Mesenchymal stem cell (in vitro differentiated cells and primary cell): ENCODE measurements at regions not wholly inside any gene's neighbourhood (a gene's known extent, or its start where the extent isn't known, plus 50 kb on each side); places are given as distances from the start of the nearest gene placed in this dataset.
A peak's percentile ranks its signal among the peaks of the same experiment; 100 is the strongest.

ENCODE experiments used
- DNase-seq: peaks from one replicate; pipeline ENCODE4 v3.0.0-alpha.2; 2013
- H2AFZ ChIP-seq: one replicate; pipeline ENCODE4 v1.6.1; 2013; ENCODE audit warnings: low read depth, mild to moderate bottlenecking, control low read depth, inconsistent platforms, low read length, moderate library complexity
- H2AK5ac ChIP-seq: 2 replicates; pipeline ENCODE4 v1.6.1; 2013; ENCODE audit warnings: low read length, moderate library complexity, mild to moderate bottlenecking, inconsistent platforms; ENCODE audit not compliant: severe bottlenecking
- H2BK120ac ChIP-seq: one replicate; pipeline ENCODE4 v1.6.1; 2013; ENCODE audit warnings: low read depth, mild to moderate bottlenecking, inconsistent platforms, low read length, moderate library complexity
- H2BK12ac ChIP-seq, 2 experiments: one replicate each; pipeline ENCODE4 v1.6.1; 2013; ENCODE audit warnings: inconsistent platforms in 2 of 2, low read length in 2 of 2, mild to moderate bottlenecking in 2 of 2, moderate library complexity in 2 of 2, control low read depth in 1 of 2
- H2BK15ac ChIP-seq: one replicate; pipeline ENCODE4 v1.6.1; 2013; ENCODE audit warnings: mild to moderate bottlenecking, low read depth, inconsistent platforms; ENCODE audit not compliant: poor library complexity, severe bottlenecking
- H2BK5ac ChIP-seq: 2 replicates; pipeline ENCODE4 v1.6.1; 2013; ENCODE audit warnings: low read depth, mild to moderate bottlenecking, low read length, control low read depth, inconsistent platforms; ENCODE audit not compliant: poor library complexity, severe bottlenecking
- H3K14ac ChIP-seq, 2 experiments: one replicate each; pipeline ENCODE4 v1.6.1; 2013; ENCODE audit warnings: inconsistent platforms in 2 of 2, low read length in 2 of 2, control low read depth in 1 of 2, mild to moderate bottlenecking in 1 of 2, moderate library complexity in 1 of 2
- H3K18ac ChIP-seq, 2 experiments: one replicate each; pipeline ENCODE4 v1.6.1; 2013; ENCODE audit warnings: inconsistent platforms in 2 of 2, low read length in 2 of 2, control low read depth in 1 of 2, low read depth in 1 of 2, mild to moderate bottlenecking in 1 of 2
- H3K23ac ChIP-seq, 2 experiments: one replicate each; pipeline ENCODE4 v1.6.1; 2013; ENCODE audit warnings: inconsistent platforms in 2 of 2, low read length in 2 of 2, mild to moderate bottlenecking in 2 of 2, moderate library complexity in 2 of 2, control low read depth in 1 of 2
- H3K27ac ChIP-seq: 2 replicates; pipeline ENCODE4 v1.5.1; 2013; ENCODE audit warnings: mild to moderate bottlenecking, moderate library complexity, low read length, control low read depth, inconsistent platforms; ENCODE audit not compliant: poor library complexity, severe bottlenecking
- H3K27me3 ChIP-seq, 2 experiments: 2 replicates each; pipeline versions ENCODE4 v1.6.1 to v1.7.0; 2013; ENCODE audit warnings: low read length in 2 of 2, mild to moderate bottlenecking in 2 of 2, moderate library complexity in 2 of 2, control low read depth in 1 of 2, inconsistent platforms in 1 of 2; ENCODE audit not compliant: control insufficient read depth in 1 of 2, insufficient read depth in 1 of 2
- H3K36me3 ChIP-seq, 2 experiments: 2 replicates each; pipeline versions ENCODE4 v1.6.1 to v1.7.0; 2013; ENCODE audit warnings: low read length in 2 of 2, control low read depth in 1 of 2, inconsistent platforms in 1 of 2, low read depth in 1 of 2, mild to moderate bottlenecking in 1 of 2; ENCODE audit not compliant: insufficient read depth in 2 of 2, control insufficient read depth in 1 of 2
- H3K4ac ChIP-seq, 2 experiments: one replicate each; pipeline ENCODE4 v1.6.1; 2013; ENCODE audit warnings: inconsistent platforms in 2 of 2, low read length in 2 of 2, mild to moderate bottlenecking in 2 of 2, moderate library complexity in 2 of 2, control low read depth in 1 of 2, low read depth in 1 of 2
- H3K4me1 ChIP-seq: 2 replicates; pipeline ENCODE4 v1.6.1; 2013; ENCODE audit warnings: low read depth, low read length, control low read depth; ENCODE audit not compliant: control insufficient read depth, insufficient read depth
- H3K4me2 ChIP-seq: 2 replicates; pipeline ENCODE4 v1.6.1; 2013; ENCODE audit warnings: low read length, mild to moderate bottlenecking, inconsistent platforms; ENCODE audit not compliant: poor library complexity, severe bottlenecking
- H3K4me3 ChIP-seq, 2 experiments: 2 replicates each; pipeline versions ENCODE4 v1.5.1 to v1.7.0; 2013; ENCODE audit warnings: low read length in 2 of 2, mild to moderate bottlenecking in 2 of 2, control low read depth in 1 of 2, low read depth in 1 of 2; ENCODE audit not compliant: insufficient read depth in 1 of 2
- H3K79me1 ChIP-seq: replicated peaks from 2 replicates; pipeline ENCODE4 v1.6.1; 2013; ENCODE audit warnings: mild to moderate bottlenecking, control low read depth, low read length, inconsistent platforms; ENCODE audit not compliant: poor library complexity, severe bottlenecking
- H3K9ac ChIP-seq: 2 replicates; pipeline ENCODE4 v1.7.0; 2013; ENCODE audit warnings: mild to moderate bottlenecking, low read length, moderate library complexity
- H3K9me3 ChIP-seq: 2 replicates; pipeline ENCODE4 v1.7.0; 2013; ENCODE audit warnings: mild to moderate bottlenecking, low read length; ENCODE audit not compliant: control insufficient read depth
- H4K8ac ChIP-seq: one replicate; pipeline ENCODE4 v1.6.1; 2013; ENCODE audit warnings: inconsistent platforms, mild to moderate bottlenecking, low read length, moderate library complexity
- H4K91ac ChIP-seq: one replicate; pipeline ENCODE4 v1.6.1; 2013; ENCODE audit warnings: mild to moderate bottlenecking, low read length, inconsistent platforms
- WGBS: methylation state at CpG from one replicate; pipeline ENCODE4 v1.1.7; 2013; ENCODE audit warnings: mixed read lengths; 5-methylcytosine and 5-hydroxymethylcytosine counted together

DNA sequence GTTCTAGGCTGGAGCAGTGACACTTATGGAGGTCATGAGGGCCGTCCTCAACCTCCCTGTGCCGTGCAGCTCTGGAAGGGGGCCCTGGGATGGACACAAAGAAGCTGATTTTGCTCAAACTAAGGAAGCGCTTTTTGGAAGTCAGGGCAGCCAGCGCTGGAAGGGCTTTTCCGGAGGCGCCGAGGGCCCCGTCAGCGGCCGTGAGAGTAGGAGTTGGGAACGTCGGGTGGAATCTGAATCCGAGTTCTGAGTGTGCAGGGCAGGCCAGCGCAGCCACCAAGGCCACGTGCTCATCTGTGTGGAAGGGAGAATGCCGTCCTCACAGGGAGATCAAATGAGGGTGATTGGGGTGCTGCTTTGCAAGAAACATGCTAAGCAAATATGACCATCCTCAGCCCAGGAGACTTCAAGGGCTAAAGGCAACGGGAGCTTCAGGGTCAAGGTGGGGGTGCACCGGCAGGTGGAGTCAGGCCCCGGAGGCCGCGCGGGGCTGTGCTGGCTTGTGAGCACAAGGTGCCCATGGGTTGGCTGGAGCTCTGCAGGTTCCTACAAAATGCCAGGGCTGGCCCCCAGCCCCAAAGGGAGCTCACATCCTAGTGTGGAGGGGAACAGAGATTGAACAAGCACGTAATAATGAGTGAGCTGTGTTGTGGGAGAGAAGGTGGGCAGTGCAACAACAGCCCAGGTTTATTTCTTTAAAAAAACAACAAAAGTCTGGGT lies 70.4 kb upstream of the HPCAL1 start:
- no peak overlapping the region for H4K91ac ChIP-seq
- no peak overlapping the region for H3K4ac ChIP-seq
- no peak for DNase-seq
- no peak overlapping the region for H2BK12ac ChIP-seq
- H2AK5ac ChIP-seq = no peak overlapping the region
- no peaks in the 10 kb centered on the region for H3K79me1 ChIP-seq
- peaks cover 22 to 68% of the 10 kb centered on the region in 2 experiments for H3K27me3 ChIP-seq
- no peak overlapping the region for H4K8ac ChIP-seq
- H3K9me3 ChIP-seq = peaks cover 2% of the 10 kb centered on the region
- H3K23ac ChIP-seq = no peak overlapping the region
- peaks cover 5% of the 10 kb centered on the region for H3K4me1 ChIP-seq
- H2BK15ac ChIP-seq = no peak overlapping the region
- H3K18ac ChIP-seq = no peak overlapping the region
- no peak overlapping the region for H2BK5ac ChIP-seq
- H2AFZ ChIP-seq = no peak overlapping the region
- WGBS = 91% methylated on average over 23 of the region's 23 CpGs
- H3K36me3 ChIP-seq = no peaks in the 10 kb centered on the region
- no peak overlapping the region for H3K27ac ChIP-seq
- H3K14ac ChIP-seq = no peak overlapping the region
- H3K4me2 ChIP-seq = no peak overlapping the region
- H3K9ac ChIP-seq = no peak overlapping the region
- no peak overlapping the region for H3K4me3 ChIP-seq
- no peak overlapping the region for H2BK120ac ChIP-seq

DNA sequence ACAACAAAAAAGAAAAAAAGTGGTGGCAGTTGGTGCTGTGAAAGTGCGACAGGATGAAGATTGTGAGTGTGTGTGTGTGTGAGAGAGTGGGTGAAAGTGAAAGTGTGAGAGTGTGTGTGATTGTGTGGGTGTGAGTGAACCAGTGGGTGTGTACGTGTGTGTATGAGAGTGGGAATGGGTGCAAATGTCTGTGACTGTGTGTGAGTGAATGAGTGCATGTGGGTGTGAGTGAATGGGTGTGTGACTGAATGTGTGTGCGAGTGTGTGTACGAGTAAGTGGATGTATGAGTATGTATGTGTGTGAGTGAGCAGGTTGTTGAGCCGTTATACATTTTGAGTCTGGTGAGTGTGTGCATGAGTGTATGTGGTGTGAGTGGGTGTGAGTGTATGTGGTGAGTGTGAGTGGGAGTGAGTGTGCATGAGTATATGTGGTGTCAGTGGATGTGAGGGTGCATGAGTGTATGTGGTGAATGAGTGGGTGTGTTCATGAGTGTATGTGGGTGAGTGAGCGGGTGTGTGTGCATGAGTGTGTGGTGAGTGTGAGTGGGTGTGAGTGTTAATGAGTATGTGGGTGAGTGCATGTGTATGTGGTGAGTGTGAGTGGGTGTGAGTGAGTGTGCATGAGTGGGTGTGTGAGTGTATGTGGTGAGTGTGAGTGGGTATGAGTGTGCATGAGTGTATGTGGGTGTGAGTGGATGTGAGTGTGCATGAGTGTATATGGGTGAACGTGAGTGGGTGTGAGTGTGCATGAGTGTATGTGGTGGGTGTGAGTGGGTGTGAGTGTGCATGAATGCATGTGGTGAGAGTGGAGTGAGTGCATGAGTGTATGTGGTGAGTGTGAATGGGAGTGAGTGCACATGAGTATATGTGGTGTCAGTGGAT lies 69.3 kb upstream of the HPCAL1 start:
- Histone ChIP-seq H2BK5ac (no peak overlapping the region), H3K4me1 (peaks cover 4% of the 10 kb centered on the region), H2AK5ac (no peak overlapping the region), H3K27ac (no peak overlapping the region), H3K14ac (peak overlapping the region in 1 of 2 experiments; percentile 14), H3K79me1 (no peaks in the 10 kb centered on the region), H2AFZ (no peak overlapping the region), H4K91ac (peak overlapping the region; percentile 9), H3K18ac (no peak overlapping the region), H3K23ac (no peak overlapping the region), H2BK120ac (no peak overlapping the region), H3K9ac (no peak overlapping the region), H4K8ac (no peak overlapping the region), H3K4ac (no peak overlapping the region), H3K36me3 (no peaks in the 10 kb centered on the region), H3K4me3 (no peak overlapping the region), H2BK12ac (no peak overlapping the region), H2BK15ac (no peak overlapping the region), H3K27me3 (peaks cover 29 to 71% of the 10 kb centered on the region in 2 experiments), H3K4me2 (no peak overlapping the region), H3K9me3 (peaks cover 2% of the 10 kb centered on the region)
- WGBS = 89% methylated on average over 7 of the region's 7 CpGs
- DNase-seq = no peak

DNA sequence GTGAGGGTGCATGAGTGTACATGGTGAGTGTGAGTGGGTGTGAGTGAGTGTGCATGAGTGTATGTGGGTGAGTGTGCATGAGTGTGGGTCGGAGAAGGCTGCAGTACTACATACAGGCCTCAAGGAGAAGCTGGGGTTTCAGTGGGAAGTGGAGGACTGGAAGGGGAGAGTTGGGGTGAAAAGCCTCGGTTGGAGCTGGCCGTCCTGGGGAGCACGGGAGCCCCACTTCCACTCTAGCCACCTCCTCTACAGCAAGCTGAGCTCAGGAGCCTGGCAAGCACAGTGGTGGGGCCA lies 68.7 kb upstream of the HPCAL1 start:
- H2BK12ac ChIP-seq = no peak overlapping the region
- H3K27me3 ChIP-seq = peaks cover 29 to 68% of the 10 kb centered on the region in 2 experiments
- no peak overlapping the region for H3K18ac ChIP-seq
- H3K9me3 ChIP-seq = peaks cover 2% of the 10 kb centered on the region
- H3K4me2 ChIP-seq = no peak overlapping the region
- no CpG with 5 or more reads among the region's 4 CpGs for WGBS
- no peak overlapping the region for H3K23ac ChIP-seq
- DNase-seq = no peak
- H3K36me3 ChIP-seq = no peaks in the 10 kb centered on the region
- no peak overlapping the region for H3K14ac ChIP-seq
- H4K8ac ChIP-seq = no peak overlapping the region
- H3K79me1 ChIP-seq = no peaks in the 10 kb centered on the region
- H2BK5ac ChIP-seq = no peak overlapping the region
- no peak overlapping the region for H2BK15ac ChIP-seq
- no peak overlapping the region for H3K27ac ChIP-seq
- H4K91ac ChIP-seq = no peak overlapping the region
- no peak overlapping the region for H3K4ac ChIP-seq
- H2BK120ac ChIP-seq = no peak overlapping the region
- no peak overlapping the region for H2AFZ ChIP-seq
- H2AK5ac ChIP-seq = no peak overlapping the region
- H3K4me1 ChIP-seq = peaks cover 4% of the 10 kb centered on the region
- no peak overlapping the region for H3K9ac ChIP-seq
- H3K4me3 ChIP-seq = no peak overlapping the region

DNA sequence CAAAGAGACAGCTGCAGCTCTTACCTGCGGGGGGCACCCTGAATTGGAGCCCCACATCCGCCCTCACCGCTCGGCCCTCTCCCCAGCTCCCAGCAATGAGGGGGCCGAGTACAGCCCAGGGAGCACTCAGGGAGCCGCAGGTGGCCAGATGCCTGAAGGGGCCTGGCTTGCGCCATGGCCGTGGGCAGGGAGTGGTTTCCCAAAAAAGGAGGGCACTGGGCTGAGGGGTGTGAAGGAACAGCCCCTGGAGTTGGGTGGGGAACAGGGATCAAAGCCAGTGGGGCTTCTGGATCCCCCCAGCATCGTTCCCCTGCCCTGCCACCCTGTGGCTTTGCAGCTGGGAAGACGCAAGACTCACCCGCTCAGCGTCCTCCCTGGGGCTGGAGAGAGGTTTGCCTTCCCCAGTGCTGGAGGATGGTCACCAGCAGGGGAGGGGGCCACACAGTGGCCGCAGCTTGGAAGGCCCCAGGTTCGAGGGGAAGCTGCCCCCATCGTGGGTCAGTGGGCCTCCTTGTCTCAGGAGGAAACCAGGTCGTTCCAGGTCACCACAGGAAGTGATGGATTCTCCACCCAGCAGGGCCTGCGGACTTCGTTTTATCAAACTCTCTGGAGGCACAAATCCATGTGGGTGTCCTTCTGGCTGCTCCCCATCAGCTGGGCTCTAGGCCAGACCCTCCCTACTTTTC lies 68.2 kb upstream of the HPCAL1 start:
- H3K79me1 ChIP-seq = no peaks in the 10 kb centered on the region
- H2BK12ac ChIP-seq = no peak overlapping the region
- no peak overlapping the region for H3K14ac ChIP-seq
- no peak overlapping the region for H3K27ac ChIP-seq
- no peak overlapping the region for H2AFZ ChIP-seq
- H3K23ac ChIP-seq = no peak overlapping the region
- H3K4me3 ChIP-seq = no peak overlapping the region
- no peak overlapping the region for H2BK5ac ChIP-seq
- 72% methylated on average over 18 of the region's 18 CpGs for WGBS
- no peak overlapping the region for H3K9ac ChIP-seq
- no peaks in the 10 kb centered on the region for H3K36me3 ChIP-seq
- no peak overlapping the region for H4K91ac ChIP-seq
- no peak for DNase-seq
- H2AK5ac ChIP-seq = no peak overlapping the region
- no peak overlapping the region for H4K8ac ChIP-seq
- H2BK15ac ChIP-seq = no peak overlapping the region
- H3K4ac ChIP-seq = no peak overlapping the region
- H3K4me1 ChIP-seq = peaks cover 4% of the 10 kb centered on the region
- no peak overlapping the region for H3K18ac ChIP-seq
- peaks cover 29 to 71% of the 10 kb centered on the region in 2 experiments for H3K27me3 ChIP-seq
- peaks cover 2% of the 10 kb centered on the region for H3K9me3 ChIP-seq
- no peak overlapping the region for H3K4me2 ChIP-seq
- no peak overlapping the region for H2BK120ac ChIP-seq
